ENCODE measurements at regions not wholly inside any gene's neighbourhood (a gene's known extent, or its start where the extent isn't known, plus 50 kb on each side); places are given as distances from the start of the nearest gene placed in this dataset.

GRCh38 chr4:174110180-174110579 lies 173.3 kb downstream of the FBXO8 start:
- Histone ChIP-seq H3K4me3 (no peak overlapping the region), H3K36me3 (no peaks in the 10 kb centered on the region), H3K4me1 (peaks cover 0 to 4% (median 0%) of the 10 kb centered on the region in 12 donors), H3K27ac (peak overlapping the region in 1 of 12 donors; percentile 47), H3K9me3 (no peaks in the 10 kb centered on the region), H3K27me3 (no peaks in the 10 kb centered on the region)
- 58 to 74% (median 72%) methylated on average over 9 of the region's 9 CpGs for WGBS, 4 donors
- intact Hi-C loops (cut with DNase I), result loop anchor here in 1 of 10 donors (10.0 kb wide), 1 partner anchor 115 kb away; no protein-coding TSS in a partner anchor
- no peak for TF ChIP-seq POLR2A (IDR thresholded peaks at IDR 0.05)
- no peak for TF ChIP-seq CTCF (IDR thresholded peaks at IDR 0.05)
- ATAC-seq (no peak), DNase-seq (no peak)

GRCh38 chr4:174107746-174108354 lies 175.6 kb downstream of the FBXO8 start:
- no peak for TF ChIP-seq CTCF (IDR thresholded peaks at IDR 0.05)
- TF ChIP-seq POLR2A (IDR thresholded peaks at IDR 0.05), result no peak
- no peak for DNase-seq
- ATAC-seq, result no peak
- 48 to 62% (median 59%) methylated on average over 6 of the region's 6 CpGs for WGBS, 4 donors
- Histone ChIP-seq H3K36me3 (no peaks in the 10 kb centered on the region), H3K4me3 (no peak overlapping the region), H3K27ac (peak overlapping the region in 1 of 12 donors; percentile 63), H3K4me1 (peaks cover 0 to 4% (median 0%) of the 10 kb centered on the region in 12 donors), H3K27me3 (no peaks in the 10 kb centered on the region), H3K9me3 (no peaks in the 10 kb centered on the region)
- intact Hi-C loops (cut with DNase I), result no loop called here

- peak overlapping the region in 1 of 12 donors; percentile 63 for H3K27ac ChIP-seq
- peaks cover 0 to 4% (median 0%) of the 10 kb centered on the region in 12 donors for H3K4me1 ChIP-seq
- TF ChIP-seq CTCF (IDR thresholded peaks at IDR 0.05) (no peak), POLR2A (IDR thresholded peaks at IDR 0.05) (no peak)
- 79 to 94% (median 90%) methylated on average over 1 of the region's 1 CpG for WGBS, 4 donors
- no peak for DNase-seq
- no peak overlapping the region for H3K4me3 ChIP-seq
- intact Hi-C loops (cut with DNase I), result no loop called here
- H3K9me3 ChIP-seq, result no peaks in the 10 kb centered on the region
- no peaks in the 10 kb centered on the region for H3K36me3 ChIP-seq
- H3K27me3 ChIP-seq, result no peaks in the 10 kb centered on the region
- no peak for ATAC-seq
These were observed 178.3 kb downstream of the FBXO8 start for GRCh38 chr4:174105202-174105601.

GRCh38 chr4:174100910-174101309 lies 182.6 kb downstream of the FBXO8 start:
- Histone ChIP-seq H3K9me3 (no peaks in the 10 kb centered on the region), H3K4me3 (no peak overlapping the region), H3K27me3 (no peaks in the 10 kb centered on the region), H3K27ac (no peak overlapping the region), H3K36me3 (no peaks in the 10 kb centered on the region), H3K4me1 (no peaks in the 10 kb centered on the region)
- intact Hi-C loops (cut with DNase I), result no loop called here
- ATAC-seq (no peak), DNase-seq (no peak)
- TF ChIP-seq CTCF (IDR thresholded peaks at IDR 0.05), result no peak
- no peak for TF ChIP-seq POLR2A (IDR thresholded peaks at IDR 0.05)
- WGBS, 4 donors, result 91 to 93% (median 91%) methylated on average over 2 of the region's 2 CpGs

Data from heart left ventricle (tissue), 16 donors.